Upper lobe of left lung (tissue), 4 donors: ENCODE measurements at regions not wholly inside any gene's neighbourhood (a gene's known extent, or its start where the extent isn't known, plus 50 kb on each side); places are given as distances from the start of the nearest gene placed in this dataset.
"Not testable (repeated sequence)": the region's sequence is repeated elsewhere in the genome, so short reads cannot be mapped to it uniquely, and the experiment has no call there.

ENCODE experiments used
- POLR2A ChIP-seq, 4 donors: fragments of 450-650 bp; IDR thresholded peaks; one replicate each; pipeline ENCODE4 v1.5.1; 2016 to 2017; ENCODE audit warnings: antibody characterized with exemption in 4 of 4, mild to moderate bottlenecking in 2 of 4
- TF ChIP-seq, protein P1 (sequence below), 6 experiments: fragments of 450-650 bp in 4 of 6; fragments of 200-600 bp in 2 of 6; sonication (generic) in 2 of 6; IDR thresholded peaks; one replicate each; pipeline ENCODE4 v1.5.1; 2016 to 2019; ENCODE audit warnings: antibody characterized with exemption in 6 of 6

DNA sequence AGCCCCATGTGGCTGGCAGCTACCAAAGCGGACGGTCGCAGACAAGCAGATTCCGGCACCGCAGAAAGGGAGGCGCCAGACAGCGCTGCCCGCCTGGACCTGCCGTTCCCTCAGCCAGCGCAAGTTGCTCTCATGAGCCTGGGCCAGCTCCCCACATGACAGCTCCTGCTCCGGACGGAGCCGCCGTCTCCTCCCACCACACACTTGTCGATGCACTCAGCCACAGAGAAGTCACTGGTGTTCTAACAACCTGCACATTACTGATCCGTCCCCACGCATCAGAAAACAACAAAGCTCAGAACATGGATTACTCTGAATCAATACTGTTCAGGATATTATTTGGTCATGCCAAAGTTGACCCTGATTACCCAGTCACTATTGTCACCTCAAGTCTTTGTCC is 74.4 kb upstream of the TNK2 start:
- TF ChIP-seq, protein P1, sequence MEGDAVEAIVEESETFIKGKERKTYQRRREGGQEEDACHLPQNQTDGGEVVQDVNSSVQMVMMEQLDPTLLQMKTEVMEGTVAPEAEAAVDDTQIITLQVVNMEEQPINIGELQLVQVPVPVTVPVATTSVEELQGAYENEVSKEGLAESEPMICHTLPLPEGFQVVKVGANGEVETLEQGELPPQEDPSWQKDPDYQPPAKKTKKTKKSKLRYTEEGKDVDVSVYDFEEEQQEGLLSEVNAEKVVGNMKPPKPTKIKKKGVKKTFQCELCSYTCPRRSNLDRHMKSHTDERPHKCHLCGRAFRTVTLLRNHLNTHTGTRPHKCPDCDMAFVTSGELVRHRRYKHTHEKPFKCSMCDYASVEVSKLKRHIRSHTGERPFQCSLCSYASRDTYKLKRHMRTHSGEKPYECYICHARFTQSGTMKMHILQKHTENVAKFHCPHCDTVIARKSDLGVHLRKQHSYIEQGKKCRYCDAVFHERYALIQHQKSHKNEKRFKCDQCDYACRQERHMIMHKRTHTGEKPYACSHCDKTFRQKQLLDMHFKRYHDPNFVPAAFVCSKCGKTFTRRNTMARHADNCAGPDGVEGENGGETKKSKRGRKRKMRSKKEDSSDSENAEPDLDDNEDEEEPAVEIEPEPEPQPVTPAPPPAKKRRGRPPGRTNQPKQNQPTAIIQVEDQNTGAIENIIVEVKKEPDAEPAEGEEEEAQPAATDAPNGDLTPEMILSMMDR (IDR thresholded peaks at IDR 0.05): not testable (repeated sequence)
- not testable (repeated sequence) for TF ChIP-seq POLR2A (IDR thresholded peaks at IDR 0.05)
